HepG2 (cell line): ENCODE measurements at regions not wholly inside any gene's neighbourhood (a gene's known extent, or its start where the extent isn't known, plus 50 kb on each side); places are given as distances from the start of the nearest gene placed in this dataset.

ENCODE experiments used
- ATAC-seq: fragments of 200-7000 bp; cut with Tn5 transposase; 3 replicates; pipeline ENCODE4 v1.9.1; 2020; ENCODE audit warnings: mild to moderate bottlenecking, moderate library complexity
- BruUV-seq: library from RNA; stranded (reverse); fragments of 400-500 nt; replicated peaks from 2 replicates; lab custom pipeline; 2021; lab: Mats Ljungman, UMichigan
- CTCF ChIA-PET: fragments of 300-600 bp; formaldehyde crosslinking; extraction: SDS; loops from one replicate; lab custom pipeline; 2021; ENCODE audit warnings: low total read pairs, inconsistent platforms, low intra/inter-chr PET ratio; lab: Yijun Ruan, JAX
- POLR2A ChIA-PET: fragments of 350-600 bp; sonication (Branson Sonifier 250); formaldehyde crosslinking; loops from one replicate; lab custom pipeline; 2020; ENCODE audit warnings: antibody characterized with exemption, inconsistent platforms; lab: Yijun Ruan, JAX
- DNase-seq: peaks from one replicate; pipeline ENCODE4 v3.0.0-alpha.2; 2015; ENCODE audit warnings: low spot score
- FAIRE-seq: peaks from 3 replicates; lab custom pipeline; 2011; peaks lifted over from hg19 to GRCh38; lab: Jason Lieb, UNC
- H2AFZ ChIP-seq: one replicate; pipeline ENCODE4 v1.6.1; 2011; ENCODE audit warnings: low read length, inconsistent platforms
- H3K27ac ChIP-seq: fragments of 300-600 bp; 3 replicates; pipeline ENCODE4 v1.8.0; 2011; ENCODE audit warnings: mixed run types, mild to moderate bottlenecking, mixed read lengths, low read length, inconsistent platforms; ENCODE audit not compliant: insufficient read depth; ENCODE audit errors: extremely low read length
- H3K27me3 ChIP-seq, 2 experiments: fragments of 200-600 bp in 1 of 2; 2 replicates in 1 of 2; 3 replicates in 1 of 2; pipeline versions ENCODE4 v1.6.0 to v1.8.0; 2011; ENCODE audit warnings: low read length in 2 of 2, mild to moderate bottlenecking in 2 of 2, moderate library complexity in 2 of 2, inconsistent platforms in 1 of 2; ENCODE audit not compliant: insufficient read depth in 2 of 2, control insufficient read depth in 1 of 2
- H3K36me3 ChIP-seq, 2 experiments: fragments of 200-600 bp in 1 of 2; replicated peaks in 1 of 2; 2 replicates in 1 of 2; 3 replicates in 1 of 2; pipeline versions ENCODE4 v1.5.1 to v1.8.0; 2011; ENCODE audit warnings: low read length in 2 of 2, inconsistent platforms in 1 of 2; ENCODE audit not compliant: insufficient read depth in 2 of 2, control insufficient read depth in 1 of 2
- H3K4me1 ChIP-seq: 2 replicates; pipeline ENCODE4 v1.5.1; 2012; ENCODE audit warnings: low read length, inconsistent platforms; ENCODE audit not compliant: insufficient read depth
- H3K4me2 ChIP-seq: 2 replicates; pipeline ENCODE4 v1.6.0; 2011; ENCODE audit warnings: low read depth, low read length, inconsistent platforms
- H3K4me3 ChIP-seq, 3 experiments: fragments of 200-600 bp in 1 of 3; sonication (generic), shearing (Covaris generic) in 1 of 3; replicated peaks in 1 of 3; 2 replicates each; pipeline ENCODE4 v1.5.1; 2011 to 2016; ENCODE audit warnings: low read length in 3 of 3, inconsistent platforms in 2 of 3, low read depth in 2 of 3, mild to moderate bottlenecking in 2 of 3, control low read depth in 1 of 3, mixed read lengths in 1 of 3; ENCODE audit not compliant: insufficient read depth in 1 of 3
- H3K79me2 ChIP-seq: one replicate; pipeline ENCODE4 v1.6.1; 2011; ENCODE audit warnings: low read length, inconsistent platforms; ENCODE audit not compliant: insufficient read depth
- H3K9ac ChIP-seq: 2 replicates; pipeline ENCODE4 v1.6.0; 2011; ENCODE audit warnings: mild to moderate bottlenecking, low read depth, low read length, inconsistent platforms; ENCODE audit not compliant: insufficient read depth
- H3K9me3 ChIP-seq: 2 replicates; pipeline ENCODE4 v1.5.1; 2012; ENCODE audit warnings: mild to moderate bottlenecking, low read length
- H4K20me1 ChIP-seq: 2 replicates; pipeline ENCODE4 v1.6.0; 2011; ENCODE audit warnings: inconsistent platforms, mild to moderate bottlenecking, low read length, moderate library complexity; ENCODE audit not compliant: insufficient read depth
- BRCA1 ChIP-seq: sonication (generic); formaldehyde crosslinking; IDR thresholded peaks from 2 replicates; pipeline ENCODE4 v1.4.0; 2020; ENCODE audit warnings: missing genetic modification reagents
- IRF2 ChIP-seq: IDR thresholded peaks from 2 replicates; pipeline ENCODE4 v1.6.1; 2018; ENCODE audit warnings: missing genetic modification reagents, missing compliant biosample characterization
- MED13 ChIP-seq: sonication (generic); formaldehyde crosslinking; IDR thresholded peaks from 2 replicates; pipeline ENCODE4 v1.5.0; 2020; ENCODE audit warnings: missing genetic modification reagents
- RAD51 ChIP-seq: fragments of 450-650 bp; IDR thresholded peaks from 2 replicates; pipeline ENCODE4 v1.6.1; 2016; ENCODE audit warnings: borderline replicate concordance
- RFXANK ChIP-seq: IDR thresholded peaks from 2 replicates; pipeline ENCODE4 v1.6.1; 2016
- SP140L ChIP-seq: sonication (generic); formaldehyde crosslinking; IDR thresholded peaks from 2 replicates; pipeline ENCODE4 v1.4.0; 2020; ENCODE audit warnings: missing genetic modification reagents, borderline replicate concordance
- ZNF546 ChIP-seq: sonication (generic); formaldehyde crosslinking; conservative IDR thresholded peaks from 2 replicates; pipeline ENCODE4 v1.8.1; 2023; ENCODE audit warnings: mild to moderate bottlenecking, missing genetic modification reagents
- ZNF557 ChIP-seq: sonication (generic); formaldehyde crosslinking; IDR thresholded peaks from 2 replicates; pipeline ENCODE4 v1.4.0; 2020; ENCODE audit warnings: missing genetic modification reagents
- ZNF660 ChIP-seq: sonication (generic); formaldehyde crosslinking; IDR thresholded peaks from 2 replicates; pipeline ENCODE4 v1.5.1; 2020; ENCODE audit warnings: mild to moderate bottlenecking, low read depth, missing genetic modification reagents, borderline replicate concordance
- ZNF713 ChIP-seq: sonication (generic); formaldehyde crosslinking; IDR thresholded peaks from 2 replicates; pipeline ENCODE4 v1.4.0; 2020; ENCODE audit warnings: mild to moderate bottlenecking, missing genetic modification reagents
- in situ Hi-C: cut with HindIII; loops from 2 replicates; pipeline ENCODE4 v1.10.0; 2017; ENCODE audit warnings: low pct_unique_long_range_greater_than_20kb; ENCODE audit not compliant: extremely low pct_ligation_motif_present
- intact Hi-C: fragments of 100-400 bp; cut with micrococcal nuclease; formaldehyde crosslinking; loops from one replicate; pipeline ENCODE4 v1.10.0; 2022; ENCODE audit not compliant: unreplicated experiment
- TF ChIP-seq, protein P1 (sequence below): sonication (generic); formaldehyde crosslinking; IDR thresholded peaks from 2 replicates; pipeline ENCODE4 v1.4.0; 2020; ENCODE audit warnings: mild to moderate bottlenecking, missing genetic modification reagents

DNA sequence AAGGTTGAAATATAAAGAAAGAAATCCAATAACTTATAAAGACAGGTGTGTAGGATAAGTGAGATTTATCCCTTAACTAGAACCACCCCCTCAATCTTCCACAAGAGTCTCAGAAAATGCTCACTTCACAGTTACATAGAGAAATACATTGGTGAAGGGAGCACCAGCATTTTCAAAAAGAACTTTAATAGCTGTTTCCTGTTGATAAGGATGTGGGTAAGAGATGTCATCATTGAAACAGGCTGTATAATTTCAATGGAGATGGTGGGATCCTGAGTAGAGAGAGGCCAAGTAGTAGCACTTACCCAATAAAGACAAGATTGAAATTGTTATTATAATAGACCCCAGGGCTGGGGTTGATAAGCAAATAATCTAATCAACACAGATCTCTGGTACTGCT, 162.2 kb upstream of the TACR1 start:
- Histone ChIP-seq H3K27me3 (no peaks in the 10 kb centered on the region), H4K20me1 (no peaks in the 10 kb centered on the region), H3K4me2 (no peak overlapping the region), H3K4me1 (no peaks in the 10 kb centered on the region), H3K9ac (no peak overlapping the region), H3K27ac (no peak overlapping the region), H2AFZ (no peak overlapping the region), H3K79me2 (no peaks in the 10 kb centered on the region), H3K9me3 (no peaks in the 10 kb centered on the region), H3K36me3 (no peaks in the 10 kb centered on the region), H3K4me3 (no peak overlapping the region)
- BruUV-seq, result no TSS peak
- no peak for DNase-seq
- ATAC-seq, result no peak
- POLR2A ChIA-PET, result no interaction called here
- CTCF ChIA-PET, result no interaction called here
- intact Hi-C loops (no loop called here), in situ Hi-C loops (no loop called here)
- no peak for FAIRE-seq
- no peak for TF ChIP-seq MED13
- no peak for TF ChIP-seq ZNF713
- TF ChIP-seq RFXANK (CRISPR knock-in tag), result no peak
- no peak for TF ChIP-seq ZNF660
- TF ChIP-seq, protein P1, sequence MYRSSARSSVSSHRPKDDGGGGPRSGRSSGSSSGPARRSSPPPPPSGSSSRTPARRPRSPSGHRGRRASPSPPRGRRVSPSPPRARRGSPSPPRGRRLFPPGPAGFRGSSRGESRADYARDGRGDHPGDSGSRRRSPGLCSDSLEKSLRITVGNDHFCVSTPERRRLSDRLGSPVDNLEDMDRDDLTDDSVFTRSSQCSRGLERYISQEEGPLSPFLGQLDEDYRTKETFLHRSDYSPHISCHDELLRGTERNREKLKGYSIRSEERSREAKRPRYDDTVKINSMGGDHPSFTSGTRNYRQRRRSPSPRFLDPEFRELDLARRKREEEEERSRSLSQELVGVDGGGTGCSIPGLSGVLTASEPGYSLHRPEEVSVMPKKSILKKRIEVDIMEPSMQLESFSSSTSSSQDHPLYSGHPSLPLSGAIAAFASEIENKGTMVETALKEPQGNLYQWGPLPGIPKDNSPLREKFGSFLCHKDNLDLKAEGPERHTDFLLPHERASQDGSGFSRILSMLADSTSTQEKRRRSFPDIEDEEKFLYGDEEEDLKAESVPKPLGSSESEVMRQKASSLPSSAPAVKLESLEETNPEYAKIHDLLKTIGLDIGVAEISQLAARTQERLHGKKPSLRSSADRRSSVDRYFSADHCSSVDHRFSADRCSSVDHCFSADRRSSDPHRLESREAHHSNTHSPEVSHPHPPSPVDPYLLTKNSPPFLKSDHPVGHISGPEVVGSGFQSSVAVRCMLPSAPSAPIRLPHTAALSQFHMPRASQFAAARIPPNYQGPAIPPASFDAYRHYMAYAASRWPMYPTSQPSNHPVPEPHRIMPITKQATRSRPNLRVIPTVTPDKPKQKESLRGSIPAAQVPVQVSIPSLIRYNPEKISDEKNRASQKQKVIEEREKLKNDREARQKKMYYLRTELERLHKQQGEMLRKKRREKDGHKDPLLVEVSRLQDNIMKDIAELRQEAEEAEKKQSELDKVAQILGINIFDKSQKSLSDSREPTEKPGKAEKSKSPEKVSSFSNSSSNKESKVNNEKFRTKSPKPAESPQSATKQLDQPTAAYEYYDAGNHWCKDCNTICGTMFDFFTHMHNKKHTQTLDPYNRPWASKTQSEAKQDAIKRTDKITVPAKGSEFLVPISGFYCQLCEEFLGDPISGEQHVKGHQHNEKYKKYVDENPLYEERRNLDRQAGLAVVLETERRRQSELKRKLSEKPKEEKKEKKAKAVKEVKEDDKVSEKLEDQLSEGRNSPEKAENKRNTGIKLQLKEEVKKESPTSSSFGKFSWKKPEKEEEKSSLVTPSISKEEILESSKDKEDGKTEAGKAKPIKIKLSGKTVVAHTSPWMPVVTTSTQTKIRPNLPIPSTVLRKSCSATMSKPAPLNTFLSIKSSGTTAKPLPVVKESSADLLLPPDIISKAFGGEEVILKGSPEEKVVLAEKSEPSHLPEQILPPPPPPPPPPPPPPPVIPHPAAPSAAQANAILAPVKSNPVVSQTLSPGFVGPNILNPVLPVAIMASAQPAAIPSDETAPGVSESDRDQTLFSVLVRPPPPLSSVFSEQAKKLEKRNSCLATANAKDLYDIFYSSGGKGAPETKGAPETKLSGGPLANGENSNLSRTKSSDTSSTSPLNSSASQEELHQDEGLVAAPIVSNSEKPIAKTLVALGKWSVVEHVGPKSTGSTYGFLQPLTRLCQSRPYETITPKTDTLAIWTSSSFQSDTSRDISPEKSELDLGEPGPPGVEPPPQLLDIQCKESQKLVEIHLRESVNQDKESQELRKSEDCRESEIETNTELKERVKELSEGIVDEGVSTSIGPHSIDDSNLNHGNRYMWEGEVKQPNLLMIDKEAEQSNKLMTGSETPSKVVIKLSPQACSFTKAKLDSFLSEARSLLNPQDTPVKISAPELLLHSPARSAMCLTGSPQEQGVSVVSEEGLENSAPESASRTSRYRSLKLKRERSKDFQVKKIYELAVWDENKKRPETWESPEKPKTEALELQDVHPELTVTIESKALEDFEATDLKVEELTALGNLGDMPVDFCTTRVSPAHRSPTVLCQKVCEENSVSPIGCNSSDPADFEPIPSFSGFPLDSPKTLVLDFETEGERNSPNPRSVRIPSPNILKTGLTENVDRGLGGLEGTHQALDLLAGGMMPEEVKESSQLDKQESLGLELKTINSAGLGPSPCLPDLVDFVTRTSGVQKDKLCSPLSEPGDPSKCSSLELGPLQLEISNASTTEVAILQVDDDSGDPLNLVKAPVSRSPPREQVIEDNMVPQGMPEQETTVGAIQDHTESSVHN (CRISPR knock-in tag), result no peak
- no peak for TF ChIP-seq RAD51
- no peak for TF ChIP-seq ZNF546 (CRISPR knock-in tag)
- no peak for TF ChIP-seq SP140L (CRISPR knock-in tag)
- no peak for TF ChIP-seq IRF2
- TF ChIP-seq ZNF557 (CRISPR knock-in tag), result no peak
- TF ChIP-seq BRCA1 (CRISPR knock-in tag), result no peak
